PC-9 (cell line): ENCODE measurements at regions not wholly inside any gene's neighbourhood (a gene's known extent, or its start where the extent isn't known, plus 50 kb on each side); places are given as distances from the start of the nearest gene placed in this dataset.
"Not testable (repeated sequence)": the region's sequence is repeated elsewhere in the genome, so short reads cannot be mapped to it uniquely, and the experiment has no call there.

Source experiments
- BruUV-seq: library from RNA; stranded (reverse); fragments of 400-500 nt; replicated peaks from 2 replicates; lab custom pipeline; 2021; lab: Mats Ljungman, UMichigan
- CTCF ChIA-PET: fragments of 300-600 bp; sonication (Branson Sonifier 250); formaldehyde crosslinking; loops from one replicate; lab custom pipeline; 2022; ENCODE audit warnings: antibody characterized with exemption; lab: Charles Lee
- POLR2A ChIA-PET: fragments of 300-600 bp; sonication (Branson Sonifier 250); formaldehyde crosslinking; loops from one replicate; lab custom pipeline; 2022; ENCODE audit warnings: antibody characterized with exemption; ENCODE audit not compliant: unreplicated experiment; lab: Charles Lee
- DNase-seq, 2 experiments: peaks; one replicate each; pipeline versions ENCODE4 v3.0.0 to v3.0.0-alpha.2; 2015 to 2022; ENCODE audit warnings: mixed read lengths in 1 of 2
- H2AFZ ChIP-seq: fragments of 200-600 bp; sonication (generic); 2 replicates; pipeline ENCODE4 v1.8.1; 2017; ENCODE audit warnings: antibody characterized with exemption
- H3F3A ChIP-seq: fragments of 200-600 bp; sonication (generic); 2 replicates; pipeline ENCODE4 v1.8.1; 2017; ENCODE audit warnings: antibody characterized with exemption, mild to moderate bottlenecking, low read depth; ENCODE audit not compliant: insufficient read depth
- H3K27ac ChIP-seq: fragments of 200-600 bp; sonication (generic); 2 replicates; pipeline ENCODE4 v1.6.1; 2016; ENCODE audit warnings: mixed run types
- H3K27me3 ChIP-seq: fragments of 200-600 bp; sonication (generic); 2 replicates; pipeline ENCODE4 v1.6.1; 2016; ENCODE audit warnings: low read depth, mixed run types; ENCODE audit not compliant: insufficient read depth
- H3K36me3 ChIP-seq: fragments of 200-600 bp; sonication (generic); 2 replicates; pipeline ENCODE4 v1.6.1; 2016; ENCODE audit warnings: low read depth, mixed run types
- H3K4me1 ChIP-seq: fragments of 200-600 bp; sonication (generic); replicated peaks from 2 replicates; pipeline ENCODE4 v1.6.1; 2016; ENCODE audit warnings: mixed run types; ENCODE audit not compliant: insufficient read depth
- H3K4me2 ChIP-seq: fragments of 200-600 bp; sonication (generic); 2 replicates; pipeline ENCODE4 v1.6.1; 2017; ENCODE audit warnings: mixed run types
- H3K4me3 ChIP-seq: fragments of 200-600 bp; sonication (generic); 2 replicates; pipeline ENCODE4 v1.6.1; 2016; ENCODE audit warnings: mixed run types
- H3K79me2 ChIP-seq: fragments of 200-600 bp; sonication (generic); 2 replicates; pipeline ENCODE4 v1.6.1; 2017; ENCODE audit warnings: low read depth, mixed run types
- H3K9me2 ChIP-seq: fragments of 200-600 bp; sonication (generic); 2 replicates; pipeline ENCODE4 v1.8.1; 2017; ENCODE audit warnings: mild to moderate bottlenecking; ENCODE audit not compliant: insufficient read depth
- H3K9me3 ChIP-seq: fragments of 200-600 bp; sonication (generic); 2 replicates; pipeline ENCODE4 v1.8.1; 2016; ENCODE audit warnings: low read depth; ENCODE audit not compliant: insufficient read depth
- H4K20me1 ChIP-seq: fragments of 200-600 bp; sonication (generic); 2 replicates; pipeline ENCODE4 v1.8.1; 2017; ENCODE audit not compliant: insufficient read depth
- EZH2 ChIP-seq: fragments of 200-600 bp; sonication (generic); IDR thresholded peaks from 2 replicates; pipeline ENCODE4 v1.8.0; 2017; ENCODE audit warnings: antibody characterized with exemption, low read depth
- intact Hi-C: fragments of 100-400 bp; cut with micrococcal nuclease; formaldehyde crosslinking; loops from one replicate; pipeline ENCODE4 v1.10.0; 2022; ENCODE audit not compliant: unreplicated experiment
- TF ChIP-seq, protein P1 (sequence below): fragments of 200-600 bp; sonication (generic); conservative IDR thresholded peaks from 2 replicates; pipeline ENCODE4 v1.6.1; 2017; ENCODE audit warnings: mixed run types, antibody characterized with exemption, mild to moderate bottlenecking, moderate library complexity

DNA sequence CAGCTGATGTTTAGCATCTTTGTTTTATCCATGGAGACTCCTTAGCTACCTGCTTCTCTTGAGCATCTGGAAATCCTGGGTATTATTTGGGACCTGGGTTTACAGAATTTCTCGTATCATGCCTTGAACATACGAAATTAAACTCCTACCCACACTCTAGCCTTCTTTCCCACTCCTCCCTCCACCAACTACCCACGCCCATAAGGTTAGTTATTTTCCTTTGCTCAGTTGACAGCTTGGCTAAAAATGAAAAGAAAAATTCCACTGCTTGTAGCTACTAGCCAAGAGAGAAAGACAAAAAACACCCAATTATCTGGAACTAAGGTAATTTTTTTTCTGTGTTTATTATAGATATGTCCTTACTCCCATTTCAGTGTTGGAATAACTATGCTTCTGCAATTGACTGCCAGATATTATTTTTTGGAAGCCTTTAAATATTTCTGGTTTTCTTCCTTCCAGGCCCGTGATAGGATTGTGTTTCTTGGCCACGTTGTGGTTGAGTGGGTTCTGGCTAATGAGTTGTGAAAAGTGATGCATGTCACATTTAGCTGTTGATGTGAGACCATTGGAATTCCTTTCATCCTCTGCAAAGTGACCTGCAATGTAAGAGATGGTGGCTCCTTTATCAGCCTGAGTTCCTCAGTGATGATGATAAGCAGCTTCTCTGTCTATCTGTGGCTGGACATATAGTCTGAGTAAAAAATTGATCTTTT is 308.1 kb downstream of the LRRC70 start:
- Histone ChIP-seq H3K36me3 (no peaks in the 10 kb centered on the region), H3K79me2 (no peaks in the 10 kb centered on the region), H3K9me2 (no peaks in the 10 kb centered on the region), H3K27ac (no peak overlapping the region), H2AFZ (no peak overlapping the region), H3K4me2 (no peak overlapping the region), H3K27me3 (no peaks in the 10 kb centered on the region), H3K4me3 (no peak overlapping the region), H4K20me1 (no peaks in the 10 kb centered on the region), H3K4me1 (no peaks in the 10 kb centered on the region), H3F3A (no peaks in the 10 kb centered on the region), H3K9me3 (no peaks in the 10 kb centered on the region)
- TF ChIP-seq, protein P1, sequence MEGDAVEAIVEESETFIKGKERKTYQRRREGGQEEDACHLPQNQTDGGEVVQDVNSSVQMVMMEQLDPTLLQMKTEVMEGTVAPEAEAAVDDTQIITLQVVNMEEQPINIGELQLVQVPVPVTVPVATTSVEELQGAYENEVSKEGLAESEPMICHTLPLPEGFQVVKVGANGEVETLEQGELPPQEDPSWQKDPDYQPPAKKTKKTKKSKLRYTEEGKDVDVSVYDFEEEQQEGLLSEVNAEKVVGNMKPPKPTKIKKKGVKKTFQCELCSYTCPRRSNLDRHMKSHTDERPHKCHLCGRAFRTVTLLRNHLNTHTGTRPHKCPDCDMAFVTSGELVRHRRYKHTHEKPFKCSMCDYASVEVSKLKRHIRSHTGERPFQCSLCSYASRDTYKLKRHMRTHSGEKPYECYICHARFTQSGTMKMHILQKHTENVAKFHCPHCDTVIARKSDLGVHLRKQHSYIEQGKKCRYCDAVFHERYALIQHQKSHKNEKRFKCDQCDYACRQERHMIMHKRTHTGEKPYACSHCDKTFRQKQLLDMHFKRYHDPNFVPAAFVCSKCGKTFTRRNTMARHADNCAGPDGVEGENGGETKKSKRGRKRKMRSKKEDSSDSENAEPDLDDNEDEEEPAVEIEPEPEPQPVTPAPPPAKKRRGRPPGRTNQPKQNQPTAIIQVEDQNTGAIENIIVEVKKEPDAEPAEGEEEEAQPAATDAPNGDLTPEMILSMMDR: no peak
- no peak for TF ChIP-seq EZH2
- BruUV-seq: no TSS peak
- ChIA-PET POLR2A (no interaction called here), CTCF (no interaction called here)
- DNase-seq: no peak
- intact Hi-C loops: no loop called here

DNA sequence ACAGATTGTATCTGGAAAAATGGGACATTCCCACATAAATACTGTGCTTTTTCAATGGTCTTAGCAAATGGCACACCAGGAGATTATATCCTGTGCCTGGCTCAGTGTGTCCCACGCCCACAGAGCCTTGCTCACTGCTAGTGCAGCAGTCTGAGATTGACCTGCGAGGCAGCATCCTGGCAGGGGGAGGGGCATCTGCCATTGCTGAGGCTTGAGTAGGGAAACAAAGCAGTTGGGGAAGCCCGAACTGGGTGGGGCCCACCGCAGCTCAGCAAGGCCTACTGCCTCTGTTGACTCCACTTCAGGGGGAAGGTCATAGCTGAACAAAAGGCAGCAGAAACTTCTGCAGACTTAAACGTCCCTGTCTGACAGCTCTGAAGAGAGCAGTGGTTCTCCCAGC is 258.7 kb downstream of the LRRC70 start:
- intact Hi-C loops, H3K4me1 ChIP-seq, H3K9me2 ChIP-seq, H3K36me3 ChIP-seq, H3K4me2 ChIP-seq, DNase-seq, H3K27me3 ChIP-seq, H4K20me1 ChIP-seq, H3K9me3 ChIP-seq, POLR2A ChIA-PET, H3K4me3 ChIP-seq, H2AFZ ChIP-seq, H3K79me2 ChIP-seq, H3K27ac ChIP-seq, H3F3A ChIP-seq, CTCF ChIA-PET, BruUV-seq: not testable (repeated sequence)

DNA sequence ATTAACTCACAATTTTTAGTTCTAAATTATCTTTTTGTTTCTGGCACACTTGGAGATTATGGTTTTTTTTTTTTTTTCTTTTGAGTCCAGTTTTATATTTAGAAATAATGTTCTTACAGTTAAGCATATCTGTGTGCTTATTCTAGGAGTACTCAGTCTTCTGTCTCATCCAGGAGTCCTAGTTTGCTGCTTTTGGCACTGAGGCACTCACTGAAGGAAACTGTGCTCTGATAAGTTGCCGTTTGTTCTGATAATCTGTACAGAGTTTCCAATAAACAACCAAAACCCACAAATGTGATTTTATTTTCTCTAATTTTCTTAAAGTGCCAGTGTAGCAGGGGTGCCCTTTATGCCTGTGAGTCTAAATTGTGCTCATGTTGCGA is 251.0 kb downstream of the LRRC70 start:
- H2AFZ ChIP-seq: no peak overlapping the region
- no peaks in the 10 kb centered on the region; the same call in 1 of the 2 replicates for H3K9me2 ChIP-seq
- no peak overlapping the region for H3K27ac ChIP-seq
- no TSS peak for BruUV-seq
- no peak overlapping the region for H3K4me2 ChIP-seq
- no peaks in the 10 kb centered on the region for H3K4me1 ChIP-seq
- TF ChIP-seq, protein P1: no peak
- TF ChIP-seq EZH2: no peak
- intact Hi-C loops: no loop called here
- H3K9me3 ChIP-seq: no peaks in the 10 kb centered on the region
- ChIA-PET POLR2A (no interaction called here), CTCF (no interaction called here)
- no peak for DNase-seq
- H3F3A ChIP-seq: no peaks in the 10 kb centered on the region
- H4K20me1 ChIP-seq: no peaks in the 10 kb centered on the region
- no peak overlapping the region for H3K4me3 ChIP-seq
- no peaks in the 10 kb centered on the region for H3K36me3 ChIP-seq
- H3K27me3 ChIP-seq: no peaks in the 10 kb centered on the region
- H3K79me2 ChIP-seq: no peaks in the 10 kb centered on the region
